Pancreas (tissue), 10 donors: ENCODE measurements at regions not wholly inside any gene's neighbourhood (a gene's known extent, or its start where the extent isn't known, plus 50 kb on each side); places are given as distances from the start of the nearest gene placed in this dataset.
"Not testable (repeated sequence)": the region's sequence is repeated elsewhere in the genome, so short reads cannot be mapped to it uniquely, and the experiment has no call there.

ENCODE experiments used
- ATAC-seq, 4 donors: fragments of 200-7000 bp; cut with Tn5 transposase; one replicate each; pipeline versions ENCODE4 v1.8.0 to v1.9.1; 2020; ENCODE audit warnings: mild to moderate bottlenecking in 4 of 4, moderate library complexity in 4 of 4
- DNase-seq, 6 donors: peaks; one replicate each; pipeline ENCODE4 v3.0.0-alpha.2; 2020
- FAIRE-seq: peaks from 2 replicates; lab custom pipeline; 2012; peaks lifted over from hg19 to GRCh38; lab: Jason Lieb, UNC
- H3K27ac ChIP-seq, 4 donors: fragments of 200-600 bp; sonication (generic); 1 replicate in 3 of 4; 2 replicates in 1 of 4; pipeline versions ENCODE4 v1.5.0 to v1.8.0; 2020
- H3K27me3 ChIP-seq, 4 donors: fragments of 200-600 bp; one replicate each; pipeline ENCODE4 v1.8.0; 2021
- H3K36me3 ChIP-seq, 3 donors: fragments of 200-600 bp; sonication (generic) in 1 of 3; one replicate each; pipeline versions ENCODE4 v1.5.0 to v1.8.0; 2020 to 2021
- H3K4me1 ChIP-seq, 3 donors: fragments of 200-600 bp; one replicate each; pipeline ENCODE4 v1.8.0; 2021
- H3K4me3 ChIP-seq, 4 donors: fragments of 200-600 bp; sonication (generic) in 2 of 4; one replicate each; pipeline versions ENCODE4 v1.5.0 to v1.8.0; 2020 to 2021
- H3K9me3 ChIP-seq, 4 donors: fragments of 200-600 bp; one replicate each; pipeline ENCODE4 v1.8.0; 2021
- WGBS, 2 donors: extraction: QIAGEN DNeasy Blood & Tissue Kit; methylation state at CpG; one replicate each; pipeline ENCODE4 v1.1.7; 2013; 5-methylcytosine and 5-hydroxymethylcytosine counted together
- intact Hi-C, 3 donors: fragments of 100-400 bp; cut with DNase I; formaldehyde crosslinking; loops; one replicate each; pipeline versions ENCODE4 v1.11.1 to v1.14.2; 2022
- TF ChIP-seq, protein P1 (sequence below), 4 donors: fragments of 200-600 bp; sonication (generic) in 3 of 4; IDR thresholded peaks; one replicate each; pipeline versions ENCODE4 v1.5.0 to v1.8.0; 2021; ENCODE audit warnings: antibody characterized with exemption in 4 of 4
- donor health status: healthy with polysubstance abuse.
- donor health status: DM: no; HTN: no; CAD: no; lungs with moderate emphysema.
- donor health status: DM: no; HTN: no; CAD: no.
- donor health status: control.
- donor health status: control.
- donor health status: Bipolar disorder and iron deficiency.
- donor health status: DM: yes; HTN: yes; CAD: no.
- donor health status: DM: no; HTN: no; CAD: no.
- donor health status: DM: no; HTN: no; CAD: no.
- donor health status: DM: yes; HTN: yes; CAD: no.

DNA sequence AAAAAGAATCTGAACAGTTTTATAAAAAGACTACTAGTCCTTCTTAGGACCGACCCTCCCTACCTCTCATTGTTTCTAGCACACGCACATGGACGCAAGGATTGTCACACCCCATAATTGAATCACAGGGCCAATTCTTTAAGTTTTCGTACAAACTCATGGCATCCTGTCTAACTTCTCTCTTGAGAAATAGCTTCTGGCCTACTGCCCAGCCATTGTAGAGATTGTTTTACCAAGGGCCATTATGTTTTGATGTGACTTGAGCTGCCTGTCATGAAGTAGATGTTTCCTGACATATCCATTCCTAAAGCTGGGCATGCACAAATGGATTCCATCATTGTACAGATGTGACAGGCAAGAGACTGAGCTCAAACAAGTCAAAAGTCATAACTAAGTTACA lies 1672.1 kb upstream of the C9orf72 start:
- TF ChIP-seq, protein P1, sequence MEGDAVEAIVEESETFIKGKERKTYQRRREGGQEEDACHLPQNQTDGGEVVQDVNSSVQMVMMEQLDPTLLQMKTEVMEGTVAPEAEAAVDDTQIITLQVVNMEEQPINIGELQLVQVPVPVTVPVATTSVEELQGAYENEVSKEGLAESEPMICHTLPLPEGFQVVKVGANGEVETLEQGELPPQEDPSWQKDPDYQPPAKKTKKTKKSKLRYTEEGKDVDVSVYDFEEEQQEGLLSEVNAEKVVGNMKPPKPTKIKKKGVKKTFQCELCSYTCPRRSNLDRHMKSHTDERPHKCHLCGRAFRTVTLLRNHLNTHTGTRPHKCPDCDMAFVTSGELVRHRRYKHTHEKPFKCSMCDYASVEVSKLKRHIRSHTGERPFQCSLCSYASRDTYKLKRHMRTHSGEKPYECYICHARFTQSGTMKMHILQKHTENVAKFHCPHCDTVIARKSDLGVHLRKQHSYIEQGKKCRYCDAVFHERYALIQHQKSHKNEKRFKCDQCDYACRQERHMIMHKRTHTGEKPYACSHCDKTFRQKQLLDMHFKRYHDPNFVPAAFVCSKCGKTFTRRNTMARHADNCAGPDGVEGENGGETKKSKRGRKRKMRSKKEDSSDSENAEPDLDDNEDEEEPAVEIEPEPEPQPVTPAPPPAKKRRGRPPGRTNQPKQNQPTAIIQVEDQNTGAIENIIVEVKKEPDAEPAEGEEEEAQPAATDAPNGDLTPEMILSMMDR (IDR thresholded peaks at IDR 0.05) = no peak
- intact Hi-C loops = no loop called here
- H3K4me3 ChIP-seq = no peak overlapping the region
- no peak overlapping the region for H3K27ac ChIP-seq
- 63 to 68% methylated on average over 4 of the region's 4 CpGs for WGBS, 2 donors
- FAIRE-seq = no peak
- no peaks in the 10 kb centered on the region for H3K36me3 ChIP-seq
- no peaks in the 10 kb centered on the region for H3K4me1 ChIP-seq
- peaks cover 0 to 3% (median 0%) of the 10 kb centered on the region in 4 donors for H3K27me3 ChIP-seq
- H3K9me3 ChIP-seq = no peaks in the 10 kb centered on the region
- DNase-seq = no peak
- ATAC-seq = no peak

DNA sequence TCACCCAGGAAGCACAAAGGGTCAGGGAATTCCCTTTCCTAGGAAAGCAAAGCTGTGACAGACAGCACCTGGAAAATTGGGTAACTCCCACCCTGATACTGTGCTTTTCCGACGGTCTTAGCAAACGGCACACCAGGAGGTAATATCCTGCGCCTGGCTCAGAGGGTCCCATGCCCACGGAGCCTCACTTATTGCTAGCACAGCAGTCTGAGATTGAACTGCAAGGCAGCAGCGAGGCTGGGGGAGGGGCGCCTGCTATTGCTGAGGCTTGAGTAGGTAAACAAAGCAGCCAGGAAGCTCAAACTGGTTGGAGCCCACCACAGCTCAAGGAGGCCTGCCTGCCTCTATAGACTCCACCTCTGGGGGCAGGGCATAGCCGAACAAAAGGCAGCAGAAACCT lies 1697.1 kb upstream of the C9orf72 start:
- FAIRE-seq, H3K27ac ChIP-seq, H3K36me3 ChIP-seq, intact Hi-C loops, H3K4me1 ChIP-seq, ATAC-seq, H3K27me3 ChIP-seq, H3K4me3 ChIP-seq, H3K9me3 ChIP-seq: not testable (repeated sequence)
- peak in 3 of 6 donors; percentile 10 to 39 (median 32) for DNase-seq
- 63 to 67% methylated on average over 7 to 8 of the region's 8 CpGs for WGBS, 2 donors

DNA sequence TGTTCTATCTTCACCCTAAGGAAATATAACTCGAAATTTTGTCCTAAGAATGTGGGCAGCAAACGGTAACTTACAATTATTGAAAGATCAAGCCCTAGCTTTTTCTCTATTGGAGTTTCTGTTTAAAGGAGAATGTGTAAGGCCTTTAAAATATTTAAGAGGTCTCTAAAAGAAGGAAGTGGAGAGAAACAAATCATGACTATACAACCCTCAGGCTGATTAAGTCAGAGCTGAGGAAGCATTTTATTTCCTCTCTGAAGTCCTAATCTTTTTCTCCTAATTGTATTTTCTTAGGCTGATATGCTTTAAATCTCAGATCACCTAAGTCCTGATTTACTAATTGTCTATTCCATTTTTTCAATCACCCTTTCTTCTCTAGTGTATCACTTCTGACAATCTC lies 1708.8 kb upstream of the C9orf72 start:
- ATAC-seq (no peak), FAIRE-seq (no peak), DNase-seq (no peak)
- intact Hi-C loops = no loop called here
- WGBS, 2 donors = 42 to 57% methylated on average over 2 of the region's 2 CpGs
- no peaks in the 10 kb centered on the region for H3K4me1 ChIP-seq
- no peaks in the 10 kb centered on the region for H3K9me3 ChIP-seq
- TF ChIP-seq, protein P1 (IDR thresholded peaks at IDR 0.05) = no peak
- no peaks in the 10 kb centered on the region for H3K27me3 ChIP-seq
- H3K36me3 ChIP-seq = no peaks in the 10 kb centered on the region
- H3K27ac ChIP-seq = no peak overlapping the region
- H3K4me3 ChIP-seq = no peak overlapping the region

DNA sequence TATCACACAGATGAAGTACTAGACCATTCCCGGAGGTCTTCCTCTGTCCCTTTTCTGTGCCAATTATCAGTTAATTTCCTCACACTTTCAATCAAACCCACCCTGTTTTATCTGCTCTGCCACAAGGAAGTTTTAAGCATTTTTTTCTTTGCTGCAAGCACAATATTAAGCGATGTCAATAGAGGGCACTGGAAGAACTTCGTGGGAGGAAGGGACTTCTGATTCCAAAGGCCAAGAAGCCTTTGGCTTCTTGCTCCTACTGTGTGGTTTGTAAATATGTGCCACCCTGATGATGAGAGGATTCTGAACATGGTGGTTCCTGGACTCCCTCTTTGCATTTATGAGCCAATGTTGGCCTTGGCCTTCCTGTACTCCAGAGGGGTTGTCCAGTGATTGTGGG lies 1712.5 kb upstream of the C9orf72 start:
- DNase-seq (no peak), FAIRE-seq (no peak), ATAC-seq (no peak)
- no peaks in the 10 kb centered on the region for H3K36me3 ChIP-seq
- WGBS, 2 donors = 29 to 49% methylated on average over 3 of the region's 3 CpGs
- intact Hi-C loops = no loop called here
- H3K9me3 ChIP-seq = no peaks in the 10 kb centered on the region
- no peak overlapping the region for H3K27ac ChIP-seq
- no peak overlapping the region for H3K4me3 ChIP-seq
- TF ChIP-seq, protein P1 (IDR thresholded peaks at IDR 0.05) = no peak
- H3K4me1 ChIP-seq = no peaks in the 10 kb centered on the region
- H3K27me3 ChIP-seq = no peaks in the 10 kb centered on the region

DNA sequence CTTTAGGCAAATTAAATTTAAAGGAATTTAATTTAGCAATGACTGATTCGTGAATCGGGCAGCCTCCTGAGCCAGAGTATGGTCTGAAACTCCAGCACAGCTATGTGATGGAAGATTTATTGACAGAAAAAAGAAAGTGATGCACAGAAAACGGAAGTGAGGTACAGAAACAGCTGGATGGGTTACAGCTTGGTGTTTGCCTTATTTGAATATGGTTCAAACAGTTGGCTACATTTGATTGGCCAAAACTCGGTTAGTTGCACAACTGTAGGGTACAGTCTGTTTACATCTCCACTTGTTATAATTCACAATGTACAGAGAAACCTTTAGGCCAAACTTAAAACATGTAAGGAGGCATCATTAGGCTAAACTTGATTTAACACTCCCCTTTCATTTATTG lies 1716.1 kb upstream of the C9orf72 start:
- TF ChIP-seq, protein P1 (IDR thresholded peaks at IDR 0.05) = no peak
- no peak for FAIRE-seq

More for the DNA sequence above, 1716.1 kb upstream of the C9orf72 start:
- no peak overlapping the region for H3K4me3 ChIP-seq
- no peaks in the 10 kb centered on the region for H3K36me3 ChIP-seq
- WGBS, 2 donors = 45 to 62% methylated on average over 4 of the region's 4 CpGs
- no peak overlapping the region for H3K27ac ChIP-seq
- no peaks in the 10 kb centered on the region for H3K4me1 ChIP-seq
- DNase-seq (no peak), ATAC-seq (no peak)
- H3K9me3 ChIP-seq = no peaks in the 10 kb centered on the region
- intact Hi-C loops = no loop called here
- no peaks in the 10 kb centered on the region for H3K27me3 ChIP-seq
